ENCODE measurements at regions not wholly inside any gene's neighbourhood (a gene's known extent, or its start where the extent isn't known, plus 50 kb on each side); places are given as distances from the start of the nearest gene placed in this dataset.

- Histone ChIP-seq H3K27me3 (ENCODE audit: control insufficient read depth, insufficient read depth, low read length) (peaks cover 8% of the 10 kb centered on the region), H3K36me3 (ENCODE audit: control insufficient read depth, insufficient read depth, low read length) (no peaks in the 10 kb centered on the region), H3K4me3 (ENCODE audit: low read depth, low read length) (no peak overlapping the region)
- no peak for FAIRE-seq
- DNase-seq (ENCODE audit: low read depth): no peak
- TF ChIP-seq CTCF (IDR thresholded peaks at IDR 0.05; ENCODE audit: insufficient read depth, low read length, severe bottlenecking): no peak
Measured at GRCh38 chr6:170080828-170081371, 210.0 kb downstream of the DLL1 start.

GRCh38 chr6:170080169-170080827 is 210.6 kb downstream of the DLL1 start:
- no peak for FAIRE-seq
- H3K4me3 ChIP-seq (ENCODE audit: low read depth, low read length): no peak overlapping the region
- TF ChIP-seq CTCF (IDR thresholded peaks at IDR 0.05; ENCODE audit: insufficient read depth, low read length, severe bottlenecking): no peak
- DNase-seq (ENCODE audit: low read depth): no peak
- peaks cover 8% of the 10 kb centered on the region for H3K27me3 ChIP-seq (ENCODE audit: control insufficient read depth, insufficient read depth, low read length)
- H3K36me3 ChIP-seq (ENCODE audit: control insufficient read depth, insufficient read depth, low read length): no peaks in the 10 kb centered on the region

- Histone ChIP-seq H3K4me3 (ENCODE audit: low read depth, low read length) (no peak overlapping the region), H3K27me3 (ENCODE audit: control insufficient read depth, insufficient read depth, low read length) (peaks cover 8% of the 10 kb centered on the region), H3K36me3 (ENCODE audit: control insufficient read depth, insufficient read depth, low read length) (no peaks in the 10 kb centered on the region)
- FAIRE-seq (no peak), DNase-seq (ENCODE audit: low read depth) (no peak)
- no peak for TF ChIP-seq CTCF (IDR thresholded peaks at IDR 0.05; ENCODE audit: insufficient read depth, low read length, severe bottlenecking)
Measured at GRCh38 chr6:170076466-170077165, 214.3 kb downstream of the DLL1 start.

- FAIRE-seq: no peak
Measured at GRCh38 chr6:170075659-170076223, 215.1 kb downstream of the DLL1 start.

GRCh38 chr6:170074907-170075306 is 216.0 kb downstream of the DLL1 start:
- DNase-seq (ENCODE audit: low read depth) (no peak), FAIRE-seq (no peak)
- Histone ChIP-seq H3K4me3 (ENCODE audit: low read depth, low read length) (no peak overlapping the region), H3K36me3 (ENCODE audit: control insufficient read depth, insufficient read depth, low read length) (no peaks in the 10 kb centered on the region), H3K27me3 (ENCODE audit: control insufficient read depth, insufficient read depth, low read length) (no peaks in the 10 kb centered on the region)
- TF ChIP-seq CTCF (IDR thresholded peaks at IDR 0.05; ENCODE audit: insufficient read depth, low read length, severe bottlenecking): no peak

More at GRCh38 chr6:170075659-170076223, 215.1 kb downstream of the DLL1 start:
- no peaks in the 10 kb centered on the region for H3K36me3 ChIP-seq (ENCODE audit: control insufficient read depth, insufficient read depth, low read length)
- no peak for DNase-seq (ENCODE audit: low read depth)
- peaks cover 3% of the 10 kb centered on the region for H3K27me3 ChIP-seq (ENCODE audit: control insufficient read depth, insufficient read depth, low read length)
- TF ChIP-seq CTCF (IDR thresholded peaks at IDR 0.05; ENCODE audit: insufficient read depth, low read length, severe bottlenecking): no peak
- H3K4me3 ChIP-seq (ENCODE audit: low read depth, low read length): no peak overlapping the region
